ENCODE measurements at regions not wholly inside any gene's neighbourhood (a gene's known extent, or its start where the extent isn't known, plus 50 kb on each side); places are given as distances from the start of the nearest gene placed in this dataset.

DNA sequence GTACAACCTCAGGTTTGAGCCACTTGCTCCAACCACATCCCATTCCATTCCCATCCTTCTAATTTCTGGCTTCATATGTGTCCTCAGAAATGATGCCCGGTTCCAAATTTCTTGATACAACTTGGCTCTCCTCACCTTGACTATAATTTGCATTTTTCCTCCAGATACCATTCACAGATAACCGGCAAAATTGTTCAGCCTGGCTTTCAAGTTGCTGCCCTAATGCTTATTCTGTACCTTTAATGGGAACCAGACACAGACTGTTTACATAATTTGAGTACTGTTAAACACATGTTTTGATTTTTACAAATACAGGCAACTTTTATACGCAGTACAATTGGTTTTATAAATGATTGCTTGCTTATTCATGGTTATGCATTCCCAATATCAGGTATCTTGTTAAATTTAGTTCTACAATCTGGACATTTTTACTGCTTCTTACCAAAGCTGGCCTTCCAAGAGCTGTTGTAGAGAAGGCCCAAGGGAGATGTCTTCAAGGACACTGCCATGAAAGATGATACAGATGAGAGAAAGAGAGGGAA lies 649.5 kb upstream of the CAMK1G start:
- no peak for TF ChIP-seq EP300 (conservative IDR thresholded peaks at IDR 0.05; ENCODE audit: poor library complexity, severe bottlenecking)
- TF ChIP-seq, protein P1, sequence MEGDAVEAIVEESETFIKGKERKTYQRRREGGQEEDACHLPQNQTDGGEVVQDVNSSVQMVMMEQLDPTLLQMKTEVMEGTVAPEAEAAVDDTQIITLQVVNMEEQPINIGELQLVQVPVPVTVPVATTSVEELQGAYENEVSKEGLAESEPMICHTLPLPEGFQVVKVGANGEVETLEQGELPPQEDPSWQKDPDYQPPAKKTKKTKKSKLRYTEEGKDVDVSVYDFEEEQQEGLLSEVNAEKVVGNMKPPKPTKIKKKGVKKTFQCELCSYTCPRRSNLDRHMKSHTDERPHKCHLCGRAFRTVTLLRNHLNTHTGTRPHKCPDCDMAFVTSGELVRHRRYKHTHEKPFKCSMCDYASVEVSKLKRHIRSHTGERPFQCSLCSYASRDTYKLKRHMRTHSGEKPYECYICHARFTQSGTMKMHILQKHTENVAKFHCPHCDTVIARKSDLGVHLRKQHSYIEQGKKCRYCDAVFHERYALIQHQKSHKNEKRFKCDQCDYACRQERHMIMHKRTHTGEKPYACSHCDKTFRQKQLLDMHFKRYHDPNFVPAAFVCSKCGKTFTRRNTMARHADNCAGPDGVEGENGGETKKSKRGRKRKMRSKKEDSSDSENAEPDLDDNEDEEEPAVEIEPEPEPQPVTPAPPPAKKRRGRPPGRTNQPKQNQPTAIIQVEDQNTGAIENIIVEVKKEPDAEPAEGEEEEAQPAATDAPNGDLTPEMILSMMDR (IDR thresholded peaks at IDR 0.05; ENCODE audit: poor library complexity, severe bottlenecking): no peak
